ENCODE measurements at regions not wholly inside any gene's neighbourhood (a gene's known extent, or its start where the extent isn't known, plus 50 kb on each side); places are given as distances from the start of the nearest gene placed in this dataset.

DNA sequence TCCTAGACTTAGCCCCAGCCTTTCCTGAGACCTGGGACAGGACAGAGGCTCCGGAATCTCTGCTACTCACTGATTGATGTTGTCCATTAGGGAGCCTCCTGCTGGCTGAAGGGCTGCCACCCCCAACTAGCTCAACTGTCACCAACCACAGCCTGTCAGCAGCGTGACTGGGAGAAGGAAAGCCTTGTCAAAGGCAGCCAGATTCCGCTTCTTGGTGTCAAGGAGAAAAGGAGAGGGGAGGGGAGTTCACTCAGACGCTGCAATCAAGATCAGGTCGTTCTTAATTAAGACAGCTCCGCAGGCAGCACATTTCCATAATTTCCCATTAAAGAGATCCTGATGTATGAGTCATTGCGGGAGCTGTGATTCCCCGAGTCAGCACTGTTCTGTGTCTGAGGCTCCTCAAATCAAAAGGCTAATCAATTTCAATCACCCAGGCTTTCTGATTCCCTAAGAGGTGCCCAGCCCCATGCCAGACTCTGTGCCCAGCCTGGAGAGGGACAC is 152.8 kb upstream of the ZBED5 start:
- TF ChIP-seq, protein P1, sequence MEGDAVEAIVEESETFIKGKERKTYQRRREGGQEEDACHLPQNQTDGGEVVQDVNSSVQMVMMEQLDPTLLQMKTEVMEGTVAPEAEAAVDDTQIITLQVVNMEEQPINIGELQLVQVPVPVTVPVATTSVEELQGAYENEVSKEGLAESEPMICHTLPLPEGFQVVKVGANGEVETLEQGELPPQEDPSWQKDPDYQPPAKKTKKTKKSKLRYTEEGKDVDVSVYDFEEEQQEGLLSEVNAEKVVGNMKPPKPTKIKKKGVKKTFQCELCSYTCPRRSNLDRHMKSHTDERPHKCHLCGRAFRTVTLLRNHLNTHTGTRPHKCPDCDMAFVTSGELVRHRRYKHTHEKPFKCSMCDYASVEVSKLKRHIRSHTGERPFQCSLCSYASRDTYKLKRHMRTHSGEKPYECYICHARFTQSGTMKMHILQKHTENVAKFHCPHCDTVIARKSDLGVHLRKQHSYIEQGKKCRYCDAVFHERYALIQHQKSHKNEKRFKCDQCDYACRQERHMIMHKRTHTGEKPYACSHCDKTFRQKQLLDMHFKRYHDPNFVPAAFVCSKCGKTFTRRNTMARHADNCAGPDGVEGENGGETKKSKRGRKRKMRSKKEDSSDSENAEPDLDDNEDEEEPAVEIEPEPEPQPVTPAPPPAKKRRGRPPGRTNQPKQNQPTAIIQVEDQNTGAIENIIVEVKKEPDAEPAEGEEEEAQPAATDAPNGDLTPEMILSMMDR (conservative IDR thresholded peaks at IDR 0.05), result peak; percentile 53
- no peak for TF ChIP-seq ZFX (IDR thresholded peaks at IDR 0.05)
